Glutamatergic neuron (in vitro differentiated cells): ENCODE measurements at regions not wholly inside any gene's neighbourhood (a gene's known extent, or its start where the extent isn't known, plus 50 kb on each side); places are given as distances from the start of the nearest gene placed in this dataset.
"Not testable (repeated sequence)": the region's sequence is repeated elsewhere in the genome, so short reads cannot be mapped to it uniquely, and the experiment has no call there.

Experiments
- DNase-seq: peaks from one replicate; pipeline ENCODE4 v3.0.0; 2022
- H3K27ac Mint-ChIP-seq: one replicate; pipeline ENCODE4 v1.8.0; 2020; ENCODE audit warnings: mild to moderate bottlenecking, mixed read lengths, inconsistent platforms; ENCODE audit not compliant: unreplicated experiment
- H3K27me3 Mint-ChIP-seq: one replicate; pipeline ENCODE4 v1.8.0; 2020; ENCODE audit warnings: mild to moderate bottlenecking, moderate library complexity, mixed read lengths, inconsistent platforms; ENCODE audit not compliant: unreplicated experiment
- H3K36me3 Mint-ChIP-seq: one replicate; pipeline ENCODE4 v1.8.0; 2020; ENCODE audit warnings: mild to moderate bottlenecking, mixed read lengths, inconsistent platforms; ENCODE audit not compliant: unreplicated experiment
- H3K4me1 Mint-ChIP-seq: one replicate; pipeline ENCODE4 v1.8.0; 2020; ENCODE audit warnings: mild to moderate bottlenecking, low read depth, mixed read lengths, inconsistent platforms; ENCODE audit not compliant: unreplicated experiment
- H3K4me3 Mint-ChIP-seq: one replicate; pipeline ENCODE4 v1.8.0; 2020; ENCODE audit warnings: mild to moderate bottlenecking, mixed read lengths, inconsistent platforms; ENCODE audit not compliant: unreplicated experiment
- H3K9me3 Mint-ChIP-seq: one replicate; pipeline ENCODE4 v1.8.0; 2020; ENCODE audit warnings: mild to moderate bottlenecking, moderate library complexity, mixed read lengths, inconsistent platforms; ENCODE audit not compliant: unreplicated experiment
- TF ChIP-seq, protein P1 (sequence below): fragments of 200-600 bp; sonication (generic); IDR thresholded peaks from one replicate; pipeline ENCODE4 v1.5.0; 2021; ENCODE audit not compliant: partially characterized antibody, unreplicated experiment

GRCh38 chr20:53773792-53774401, 180.3 kb upstream of the ZNF217 start:
- Mint-ChIP-seq H3K4me3 (no peak overlapping the region), H3K27me3 (no peaks in the 10 kb centered on the region), H3K9me3 (peaks cover 1% of the 10 kb centered on the region), H3K36me3 (no peaks in the 10 kb centered on the region), H3K27ac (no peak overlapping the region), H3K4me1 (no peaks in the 10 kb centered on the region)
- TF ChIP-seq, protein P1, sequence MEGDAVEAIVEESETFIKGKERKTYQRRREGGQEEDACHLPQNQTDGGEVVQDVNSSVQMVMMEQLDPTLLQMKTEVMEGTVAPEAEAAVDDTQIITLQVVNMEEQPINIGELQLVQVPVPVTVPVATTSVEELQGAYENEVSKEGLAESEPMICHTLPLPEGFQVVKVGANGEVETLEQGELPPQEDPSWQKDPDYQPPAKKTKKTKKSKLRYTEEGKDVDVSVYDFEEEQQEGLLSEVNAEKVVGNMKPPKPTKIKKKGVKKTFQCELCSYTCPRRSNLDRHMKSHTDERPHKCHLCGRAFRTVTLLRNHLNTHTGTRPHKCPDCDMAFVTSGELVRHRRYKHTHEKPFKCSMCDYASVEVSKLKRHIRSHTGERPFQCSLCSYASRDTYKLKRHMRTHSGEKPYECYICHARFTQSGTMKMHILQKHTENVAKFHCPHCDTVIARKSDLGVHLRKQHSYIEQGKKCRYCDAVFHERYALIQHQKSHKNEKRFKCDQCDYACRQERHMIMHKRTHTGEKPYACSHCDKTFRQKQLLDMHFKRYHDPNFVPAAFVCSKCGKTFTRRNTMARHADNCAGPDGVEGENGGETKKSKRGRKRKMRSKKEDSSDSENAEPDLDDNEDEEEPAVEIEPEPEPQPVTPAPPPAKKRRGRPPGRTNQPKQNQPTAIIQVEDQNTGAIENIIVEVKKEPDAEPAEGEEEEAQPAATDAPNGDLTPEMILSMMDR = no peak
- DNase-seq = no peak

- not testable (repeated sequence) for H3K27me3 Mint-ChIP-seq, H3K4me1 Mint-ChIP-seq, H3K27ac Mint-ChIP-seq, H3K36me3 Mint-ChIP-seq, H3K9me3 Mint-ChIP-seq, DNase-seq, H3K4me3 Mint-ChIP-seq
Measured at GRCh38 chr20:53773066-53773791, 179.6 kb upstream of the ZNF217 start.

DNA sequence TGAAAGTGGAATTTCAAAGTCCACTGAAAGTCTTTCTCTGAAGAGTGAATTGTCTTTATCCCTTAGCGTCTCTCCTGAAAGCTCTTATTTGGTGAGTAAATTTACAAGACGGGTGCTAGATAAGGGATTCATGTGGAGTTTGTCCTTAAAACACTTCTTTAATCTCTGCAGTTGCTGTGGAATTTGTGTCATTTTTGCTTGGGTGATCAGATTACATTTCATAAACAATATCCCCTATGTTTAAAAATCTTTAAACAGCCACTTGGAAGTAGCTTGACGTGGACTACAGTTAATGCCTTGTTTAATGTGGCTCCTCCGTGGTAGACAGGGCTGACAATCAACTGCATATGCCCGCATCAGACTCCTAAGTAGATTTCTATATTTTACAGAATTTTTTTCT, 175.4 kb upstream of the ZNF217 start:
- peaks cover 5% of the 10 kb centered on the region for H3K9me3 Mint-ChIP-seq
- no peaks in the 10 kb centered on the region for H3K36me3 Mint-ChIP-seq
- H3K27ac Mint-ChIP-seq = no peak overlapping the region
- no peak overlapping the region for H3K4me3 Mint-ChIP-seq
- DNase-seq = no peak
- TF ChIP-seq, protein P1 = no peak
- peaks cover 10% of the 10 kb centered on the region for H3K4me1 Mint-ChIP-seq
- peaks cover 3% of the 10 kb centered on the region for H3K27me3 Mint-ChIP-seq

GRCh38 chr20:53768329-53768728, 174.7 kb upstream of the ZNF217 start:
- TF ChIP-seq, protein P1 = no peak
- no peak overlapping the region for H3K27ac Mint-ChIP-seq
- no peak overlapping the region for H3K4me3 Mint-ChIP-seq
- peaks cover 11% of the 10 kb centered on the region for H3K4me1 Mint-ChIP-seq
- peaks cover 3% of the 10 kb centered on the region for H3K27me3 Mint-ChIP-seq
- H3K36me3 Mint-ChIP-seq = no peaks in the 10 kb centered on the region
- no peak for DNase-seq
- H3K9me3 Mint-ChIP-seq = peaks cover 5% of the 10 kb centered on the region

DNA sequence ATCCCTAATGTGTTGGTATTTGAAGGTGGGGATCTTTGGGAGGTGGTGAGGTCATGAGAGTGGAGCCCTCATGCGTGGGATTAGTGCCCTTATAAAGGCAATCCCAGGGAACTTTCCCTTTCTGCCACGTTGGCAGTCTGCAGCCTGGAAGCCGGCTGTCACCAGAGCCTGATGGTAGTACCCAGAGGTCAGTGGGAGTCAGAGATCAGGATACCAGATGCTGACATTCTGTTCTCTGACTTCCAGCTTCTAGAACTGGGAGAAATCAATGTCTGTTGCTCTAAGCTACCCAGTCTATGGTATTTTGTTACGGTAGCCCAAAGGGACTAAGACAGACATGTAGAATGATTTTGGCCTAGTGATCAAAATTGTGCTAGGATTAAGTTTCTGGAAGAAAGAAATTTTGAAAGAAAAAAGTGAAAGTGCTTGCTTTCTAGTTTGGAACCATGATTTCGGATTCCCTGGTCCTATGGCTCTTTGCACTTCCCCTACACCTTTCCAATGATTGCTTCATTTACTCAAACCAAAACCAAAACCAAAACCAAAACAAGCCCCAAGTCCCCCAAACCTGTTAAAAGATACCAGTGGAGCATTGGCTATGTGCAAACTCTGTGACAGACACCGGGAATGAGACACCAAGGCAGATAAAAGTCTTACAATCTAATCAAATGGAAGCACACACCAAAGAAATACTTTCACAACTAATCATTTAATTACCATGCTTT, 173.7 kb upstream of the ZNF217 start:
- Mint-ChIP-seq H3K36me3 (no peaks in the 10 kb centered on the region), H3K27me3 (peaks cover 3% of the 10 kb centered on the region), H3K4me1 (peaks cover 11% of the 10 kb centered on the region), H3K4me3 (no peak overlapping the region), H3K27ac (peak overlapping the region; percentile 64), H3K9me3 (peaks cover 7% of the 10 kb centered on the region)
- peak; percentile 36 for DNase-seq
- TF ChIP-seq, protein P1 = no peak
